Suprapubic skin (tissue), 3 donors: ENCODE measurements at regions not wholly inside any gene's neighbourhood (a gene's known extent, or its start where the extent isn't known, plus 50 kb on each side); places are given as distances from the start of the nearest gene placed in this dataset.

ENCODE experiments used
- EP300 ChIP-seq: sonication (generic); formaldehyde crosslinking; IDR thresholded peaks from one replicate; pipeline ENCODE4 v1.6.1; 2017; ENCODE audit warnings: antibody characterized with exemption
- POLR2A ChIP-seq, 2 donors: fragments of 450-650 bp; IDR thresholded peaks; one replicate each; pipeline ENCODE4 v1.6.1; 2017; ENCODE audit warnings: antibody characterized with exemption in 2 of 2, mild to moderate bottlenecking in 2 of 2, moderate library complexity in 2 of 2
- TF ChIP-seq, protein P1 (sequence below), 2 donors: fragments of 200-600 bp in 1 of 2; fragments of 450-650 bp in 1 of 2; sonication (generic) in 1 of 2; IDR thresholded peaks; one replicate each; pipeline ENCODE4 v1.5.1; 2016 to 2019; ENCODE audit warnings: antibody characterized with exemption in 2 of 2, mild to moderate bottlenecking in 1 of 2, moderate library complexity in 1 of 2

DNA sequence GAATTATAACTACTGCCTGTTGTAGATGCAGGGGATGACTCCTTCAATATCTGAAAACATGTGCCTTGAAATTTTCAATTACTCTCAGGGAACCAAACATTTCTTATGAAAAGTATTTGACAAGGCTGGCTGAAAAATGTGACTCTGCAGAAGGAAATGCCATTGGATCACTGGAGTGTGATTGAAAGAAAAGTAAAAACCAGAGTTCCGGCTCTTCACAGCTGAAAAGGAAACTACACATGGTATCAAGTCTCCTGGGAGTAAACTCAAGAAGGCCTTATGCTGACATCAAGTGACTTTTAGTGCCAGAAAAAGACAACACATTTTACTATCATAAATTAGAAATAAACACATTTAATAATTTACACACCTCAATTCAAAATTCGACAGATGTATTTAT, 693.0 kb downstream of the LRFN5 start:
- TF ChIP-seq, protein P1, sequence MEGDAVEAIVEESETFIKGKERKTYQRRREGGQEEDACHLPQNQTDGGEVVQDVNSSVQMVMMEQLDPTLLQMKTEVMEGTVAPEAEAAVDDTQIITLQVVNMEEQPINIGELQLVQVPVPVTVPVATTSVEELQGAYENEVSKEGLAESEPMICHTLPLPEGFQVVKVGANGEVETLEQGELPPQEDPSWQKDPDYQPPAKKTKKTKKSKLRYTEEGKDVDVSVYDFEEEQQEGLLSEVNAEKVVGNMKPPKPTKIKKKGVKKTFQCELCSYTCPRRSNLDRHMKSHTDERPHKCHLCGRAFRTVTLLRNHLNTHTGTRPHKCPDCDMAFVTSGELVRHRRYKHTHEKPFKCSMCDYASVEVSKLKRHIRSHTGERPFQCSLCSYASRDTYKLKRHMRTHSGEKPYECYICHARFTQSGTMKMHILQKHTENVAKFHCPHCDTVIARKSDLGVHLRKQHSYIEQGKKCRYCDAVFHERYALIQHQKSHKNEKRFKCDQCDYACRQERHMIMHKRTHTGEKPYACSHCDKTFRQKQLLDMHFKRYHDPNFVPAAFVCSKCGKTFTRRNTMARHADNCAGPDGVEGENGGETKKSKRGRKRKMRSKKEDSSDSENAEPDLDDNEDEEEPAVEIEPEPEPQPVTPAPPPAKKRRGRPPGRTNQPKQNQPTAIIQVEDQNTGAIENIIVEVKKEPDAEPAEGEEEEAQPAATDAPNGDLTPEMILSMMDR (IDR thresholded peaks at IDR 0.05): no peak
- no peak for TF ChIP-seq POLR2A (IDR thresholded peaks at IDR 0.05)
- TF ChIP-seq EP300: no peak
